ENCODE measurements at regions not wholly inside any gene's neighbourhood (a gene's known extent, or its start where the extent isn't known, plus 50 kb on each side); places are given as distances from the start of the nearest gene placed in this dataset.

DNA sequence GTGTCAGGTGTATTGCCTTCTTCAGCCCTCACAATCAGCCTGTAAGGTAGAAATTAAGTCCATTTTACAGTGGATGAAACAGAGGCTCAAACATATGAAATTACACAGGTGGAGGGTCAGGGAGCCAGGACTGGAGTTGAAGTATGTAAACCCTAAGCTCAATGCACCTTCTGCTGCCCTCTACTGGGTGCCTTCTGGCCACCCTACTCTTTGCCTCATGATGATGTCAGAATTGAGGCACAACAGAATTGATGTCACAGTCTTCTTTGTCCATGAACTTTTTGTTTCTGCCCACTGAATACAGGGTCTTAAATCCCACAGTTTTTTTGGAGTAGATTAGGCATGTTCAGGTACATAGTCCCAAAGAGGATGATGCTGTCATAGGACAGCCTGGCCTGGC, 400.8 kb upstream of the CHD6 start:
- TF ChIP-seq, protein P1, sequence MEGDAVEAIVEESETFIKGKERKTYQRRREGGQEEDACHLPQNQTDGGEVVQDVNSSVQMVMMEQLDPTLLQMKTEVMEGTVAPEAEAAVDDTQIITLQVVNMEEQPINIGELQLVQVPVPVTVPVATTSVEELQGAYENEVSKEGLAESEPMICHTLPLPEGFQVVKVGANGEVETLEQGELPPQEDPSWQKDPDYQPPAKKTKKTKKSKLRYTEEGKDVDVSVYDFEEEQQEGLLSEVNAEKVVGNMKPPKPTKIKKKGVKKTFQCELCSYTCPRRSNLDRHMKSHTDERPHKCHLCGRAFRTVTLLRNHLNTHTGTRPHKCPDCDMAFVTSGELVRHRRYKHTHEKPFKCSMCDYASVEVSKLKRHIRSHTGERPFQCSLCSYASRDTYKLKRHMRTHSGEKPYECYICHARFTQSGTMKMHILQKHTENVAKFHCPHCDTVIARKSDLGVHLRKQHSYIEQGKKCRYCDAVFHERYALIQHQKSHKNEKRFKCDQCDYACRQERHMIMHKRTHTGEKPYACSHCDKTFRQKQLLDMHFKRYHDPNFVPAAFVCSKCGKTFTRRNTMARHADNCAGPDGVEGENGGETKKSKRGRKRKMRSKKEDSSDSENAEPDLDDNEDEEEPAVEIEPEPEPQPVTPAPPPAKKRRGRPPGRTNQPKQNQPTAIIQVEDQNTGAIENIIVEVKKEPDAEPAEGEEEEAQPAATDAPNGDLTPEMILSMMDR (IDR thresholded peaks at IDR 0.05; ENCODE audit: low read length), result peak; percentile 48
- no peak for TF ChIP-seq EZH2 (IDR thresholded peaks at IDR 0.05; ENCODE audit: borderline replicate concordance, low read length)
